H9 (cell line): ENCODE measurements at regions not wholly inside any gene's neighbourhood (a gene's known extent, or its start where the extent isn't known, plus 50 kb on each side); places are given as distances from the start of the nearest gene placed in this dataset.

Experiments used
- DNase-seq: peaks from one replicate; pipeline ENCODE4 v3.0.0-alpha.2; 2017
- H2AFZ ChIP-seq: one replicate; pipeline ENCODE4 v1.6.1; 2013; ENCODE audit warnings: mild to moderate bottlenecking, low read length, control low read depth, moderate library complexity
- H2AK5ac ChIP-seq: 2 replicates; pipeline ENCODE4 v1.6.1; 2013; ENCODE audit warnings: low read length, control low read depth, mixed read lengths; ENCODE audit not compliant: insufficient read length
- H2BK120ac ChIP-seq: one replicate; pipeline ENCODE4 v1.6.1; 2013; ENCODE audit warnings: low read depth, mild to moderate bottlenecking, low read length, control low read depth, inconsistent platforms; ENCODE audit not compliant: poor library complexity, severe bottlenecking
- H2BK12ac ChIP-seq: 2 replicates; pipeline ENCODE4 v1.6.1; 2013; ENCODE audit warnings: low read length, control low read depth, mixed read lengths, low read depth; ENCODE audit not compliant: insufficient read length
- H2BK15ac ChIP-seq: 2 replicates; pipeline ENCODE4 v1.6.1; 2013; ENCODE audit warnings: low read depth, low read length, control low read depth
- H2BK20ac ChIP-seq: one replicate; pipeline ENCODE4 v1.6.1; 2013; ENCODE audit warnings: low read depth, mild to moderate bottlenecking, low read length, control low read depth, inconsistent platforms; ENCODE audit not compliant: poor library complexity, severe bottlenecking
- H2BK5ac ChIP-seq: 2 replicates; pipeline ENCODE4 v1.6.1; 2013; ENCODE audit warnings: low read length, control low read depth, mixed read lengths; ENCODE audit not compliant: insufficient read length
- H3K14ac ChIP-seq: 2 replicates; pipeline ENCODE4 v1.6.1; 2013; ENCODE audit warnings: low read length, control low read depth; ENCODE audit not compliant: insufficient read depth
- H3K18ac ChIP-seq: 2 replicates; pipeline ENCODE4 v1.6.1; 2013; ENCODE audit warnings: low read depth, mild to moderate bottlenecking, mixed read lengths, low read length, control low read depth; ENCODE audit not compliant: insufficient read length
- H3K23ac ChIP-seq: 2 replicates; pipeline ENCODE4 v1.6.1; 2013; ENCODE audit warnings: low read length, control low read depth, mixed read lengths, low read depth; ENCODE audit not compliant: insufficient read length
- H3K23me2 ChIP-seq: 2 replicates; pipeline ENCODE4 v1.6.1; 2013; ENCODE audit warnings: low read depth, mild to moderate bottlenecking, mixed read lengths, low read length, control low read depth; ENCODE audit not compliant: insufficient read length, poor library complexity, severe bottlenecking
- H3K27ac ChIP-seq: 2 replicates; pipeline ENCODE4 v1.5.1; 2013; ENCODE audit warnings: low read length, control low read depth, mixed read lengths, low read depth; ENCODE audit not compliant: insufficient read length
- H3K27me3 ChIP-seq: 2 replicates; pipeline ENCODE4 v1.6.1; 2013; ENCODE audit warnings: low read length, control low read depth, inconsistent platforms; ENCODE audit not compliant: insufficient read depth
- H3K4ac ChIP-seq: 2 replicates; pipeline ENCODE4 v1.6.1; 2013; ENCODE audit warnings: low read depth, mild to moderate bottlenecking, control low read depth, inconsistent platforms, low read length, moderate library complexity
- H3K4me1 ChIP-seq: 2 replicates; pipeline ENCODE4 v1.6.1; 2013; ENCODE audit warnings: low read length, control low read depth, inconsistent platforms; ENCODE audit not compliant: insufficient read depth
- H3K4me2 ChIP-seq: 2 replicates; pipeline ENCODE4 v1.6.1; 2013; ENCODE audit warnings: low read length, control low read depth, mixed read lengths; ENCODE audit not compliant: insufficient read length, insufficient read depth
- H3K56ac ChIP-seq: 2 replicates; pipeline ENCODE4 v1.6.1; 2013; ENCODE audit warnings: low read depth, mild to moderate bottlenecking, mixed read lengths, low read length, control low read depth; ENCODE audit not compliant: insufficient read length
- H3K79me1 ChIP-seq: 2 replicates; pipeline ENCODE4 v1.6.1; 2013; ENCODE audit warnings: low read depth, mild to moderate bottlenecking, moderate library complexity, low read length, control low read depth, inconsistent platforms; ENCODE audit not compliant: insufficient read depth, poor library complexity, severe bottlenecking
- H3K79me2 ChIP-seq: 2 replicates; pipeline ENCODE4 v1.6.1; 2013; ENCODE audit warnings: low read length, control low read depth, inconsistent platforms; ENCODE audit not compliant: insufficient read depth
- H3K9ac ChIP-seq: 2 replicates; pipeline ENCODE4 v1.6.1; 2013; ENCODE audit warnings: low read length, control low read depth, mixed read lengths; ENCODE audit not compliant: insufficient read length; ENCODE audit errors: extremely low read depth
- H3K9me3 ChIP-seq: one replicate; pipeline ENCODE4 v1.6.1; 2013; ENCODE audit warnings: low read depth, low read length, inconsistent platforms; ENCODE audit not compliant: control insufficient read depth
- H3T11ph ChIP-seq: one replicate; pipeline ENCODE4 v1.6.1; 2013; ENCODE audit warnings: mild to moderate bottlenecking, low read length, control low read depth, inconsistent platforms
- H4K20me1 ChIP-seq: one replicate; pipeline ENCODE4 v1.6.1; 2013; ENCODE audit not compliant: control insufficient read depth, insufficient read length, insufficient read depth
- H4K5ac ChIP-seq: 2 replicates; pipeline ENCODE4 v1.6.1; 2013; ENCODE audit warnings: low read depth, mild to moderate bottlenecking, mixed read lengths, low read length, control low read depth; ENCODE audit not compliant: insufficient read length
- H4K8ac ChIP-seq: replicated peaks from 2 replicates; pipeline ENCODE4 v1.6.1; 2013; ENCODE audit warnings: low read length, control low read depth, mixed read lengths, low read depth; ENCODE audit not compliant: insufficient read length
- H4K91ac ChIP-seq: 2 replicates; pipeline ENCODE4 v1.6.1; 2013; ENCODE audit warnings: low read depth, mild to moderate bottlenecking, moderate library complexity, mixed read lengths, low read length, control low read depth; ENCODE audit not compliant: insufficient read length
- H3K27ac Mint-ChIP-seq, 3 experiments: 2 replicates in 2 of 3; 3 replicates in 1 of 3; pipeline ENCODE4 v1.8.0; 2020 to 2021; ENCODE audit warnings: mixed read lengths in 3 of 3, mild to moderate bottlenecking in 1 of 3, moderate library complexity in 1 of 3
- H3K27me3 Mint-ChIP-seq: 2 replicates; pipeline ENCODE4 v1.8.0; 2021; ENCODE audit warnings: low read depth, mild to moderate bottlenecking, moderate library complexity, mixed read lengths
- H3K36me3 Mint-ChIP-seq, 3 experiments: 2 replicates in 2 of 3; 3 replicates in 1 of 3; pipeline ENCODE4 v1.8.0; 2020 to 2021; ENCODE audit warnings: low read depth in 3 of 3, mixed read lengths in 3 of 3; ENCODE audit not compliant: insufficient read depth in 1 of 3
- H3K4me1 Mint-ChIP-seq, 2 experiments: 2 replicates each; pipeline ENCODE4 v1.8.0; 2020; ENCODE audit warnings: mixed read lengths in 2 of 2
- H3K4me3 Mint-ChIP-seq, 2 experiments: 2 replicates in 1 of 2; 3 replicates in 1 of 2; pipeline ENCODE4 v1.8.0; 2020 to 2021; ENCODE audit warnings: mild to moderate bottlenecking in 2 of 2, mixed read lengths in 2 of 2, moderate library complexity in 1 of 2
- H3K9me3 Mint-ChIP-seq, 2 experiments: 2 replicates in 1 of 2; 3 replicates in 1 of 2; pipeline ENCODE4 v1.8.0; 2020; ENCODE audit warnings: mild to moderate bottlenecking in 2 of 2, mixed read lengths in 2 of 2, moderate library complexity in 1 of 2
- TF ChIP-seq, protein P1 (sequence below): fragments of 200-600 bp; sonication (generic); conservative IDR thresholded peaks from 3 replicates; pipeline ENCODE4 v1.8.0; 2021; ENCODE audit warnings: antibody characterized with exemption, mild to moderate bottlenecking

DNA sequence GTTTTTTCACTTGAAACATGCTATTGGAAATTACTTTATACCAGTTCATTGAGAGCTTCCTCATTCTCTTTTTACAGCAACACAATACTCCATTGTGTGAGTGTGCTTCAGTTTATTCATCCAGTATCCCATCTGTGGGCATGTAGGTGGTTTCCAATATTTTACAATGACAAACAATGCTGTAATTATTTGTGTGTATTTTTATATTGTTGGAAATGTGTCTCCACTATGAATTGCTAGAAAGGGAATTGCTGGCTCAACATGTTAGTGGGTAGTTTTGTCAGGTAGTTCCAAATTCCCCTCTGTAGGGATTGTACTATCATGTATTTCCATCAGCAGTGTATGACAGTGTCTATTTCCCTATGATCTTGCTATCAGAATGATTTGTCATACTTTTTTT lies 65.8 kb upstream of the MAGI1 start:
- H3K4me3 Mint-ChIP-seq, result no peak overlapping the region

More for the DNA sequence above, 65.8 kb upstream of the MAGI1 start:
- Histone ChIP-seq H4K91ac (no peak overlapping the region), H3K9me3 (no peaks in the 10 kb centered on the region), H2BK120ac (no peak overlapping the region), H2AK5ac (no peak overlapping the region), H3K23ac (no peak overlapping the region), H3K27ac (no peak overlapping the region), H3K4me2 (no peak overlapping the region), H3K79me2 (no peaks in the 10 kb centered on the region), H3K14ac (no peak overlapping the region), H4K20me1 (no peaks in the 10 kb centered on the region), H4K5ac (no peak overlapping the region), H3K27me3 (no peaks in the 10 kb centered on the region), H3K79me1 (no peaks in the 10 kb centered on the region), H2AFZ (no peak overlapping the region), H2BK5ac (no peak overlapping the region), H2BK12ac (no peak overlapping the region), H3K23me2 (no peaks in the 10 kb centered on the region), H3K4ac (no peak overlapping the region), H3K4me1 (no peaks in the 10 kb centered on the region; the same call in 1 of the 2 replicates), H3K18ac (no peak overlapping the region), H4K8ac (no peak overlapping the region), H2BK15ac (no peak overlapping the region), H2BK20ac (no peak overlapping the region), H3K56ac (no peak overlapping the region), H3T11ph (no peak overlapping the region), H3K9ac (no peak overlapping the region)
- Mint-ChIP-seq H3K4me1 (peaks cover 13 to 24% of the 10 kb centered on the region in 2 experiments), H3K36me3 (no peaks in the 10 kb centered on the region), H3K27me3 (no peaks in the 10 kb centered on the region), H3K9me3 (no peaks in the 10 kb centered on the region), H3K27ac (peak overlapping the region in 1 of 3 experiments; percentile 6; a peak in 1 of 7 replicates)
- TF ChIP-seq, protein P1, sequence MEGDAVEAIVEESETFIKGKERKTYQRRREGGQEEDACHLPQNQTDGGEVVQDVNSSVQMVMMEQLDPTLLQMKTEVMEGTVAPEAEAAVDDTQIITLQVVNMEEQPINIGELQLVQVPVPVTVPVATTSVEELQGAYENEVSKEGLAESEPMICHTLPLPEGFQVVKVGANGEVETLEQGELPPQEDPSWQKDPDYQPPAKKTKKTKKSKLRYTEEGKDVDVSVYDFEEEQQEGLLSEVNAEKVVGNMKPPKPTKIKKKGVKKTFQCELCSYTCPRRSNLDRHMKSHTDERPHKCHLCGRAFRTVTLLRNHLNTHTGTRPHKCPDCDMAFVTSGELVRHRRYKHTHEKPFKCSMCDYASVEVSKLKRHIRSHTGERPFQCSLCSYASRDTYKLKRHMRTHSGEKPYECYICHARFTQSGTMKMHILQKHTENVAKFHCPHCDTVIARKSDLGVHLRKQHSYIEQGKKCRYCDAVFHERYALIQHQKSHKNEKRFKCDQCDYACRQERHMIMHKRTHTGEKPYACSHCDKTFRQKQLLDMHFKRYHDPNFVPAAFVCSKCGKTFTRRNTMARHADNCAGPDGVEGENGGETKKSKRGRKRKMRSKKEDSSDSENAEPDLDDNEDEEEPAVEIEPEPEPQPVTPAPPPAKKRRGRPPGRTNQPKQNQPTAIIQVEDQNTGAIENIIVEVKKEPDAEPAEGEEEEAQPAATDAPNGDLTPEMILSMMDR, result no peak
- DNase-seq, result no peak
